Ishikawa (cell line): ENCODE measurements at regions not wholly inside any gene's neighbourhood (a gene's known extent, or its start where the extent isn't known, plus 50 kb on each side); places are given as distances from the start of the nearest gene placed in this dataset.

Source experiments
- CEBPB ChIP-seq: IDR thresholded peaks from 2 replicates; pipeline ENCODE4 v1.6.1; 2012
- CREB1 ChIP-seq: IDR thresholded peaks from 2 replicates; pipeline ENCODE4 v1.6.1; 2012; ENCODE audit warnings: low read depth
- EP300 ChIP-seq: IDR thresholded peaks from 2 replicates; pipeline ENCODE4 v1.6.1; 2012; ENCODE audit warnings: borderline replicate concordance
- FOXM1 ChIP-seq: IDR thresholded peaks from 2 replicates; pipeline ENCODE4 v1.6.1; 2012; ENCODE audit warnings: low read depth, borderline replicate concordance
- NFIC ChIP-seq: IDR thresholded peaks from 2 replicates; pipeline ENCODE4 v1.6.1; 2012
- RAD21 ChIP-seq: IDR thresholded peaks from 2 replicates; pipeline ENCODE4 v1.6.1; 2012; ENCODE audit warnings: low read depth
- TAF1 ChIP-seq: IDR thresholded peaks from 2 replicates; pipeline ENCODE4 v1.6.1; 2012; ENCODE audit warnings: low read depth, mild to moderate bottlenecking
- TCF12 ChIP-seq: IDR thresholded peaks from 2 replicates; pipeline ENCODE4 v1.6.1; 2012; ENCODE audit warnings: low read depth
- TEAD4 ChIP-seq: IDR thresholded peaks from 2 replicates; pipeline ENCODE4 v1.6.1; 2012
- YY1 ChIP-seq: IDR thresholded peaks from 2 replicates; pipeline ENCODE4 v1.6.1; 2012; ENCODE audit warnings: low read depth
- ZBTB7A ChIP-seq: IDR thresholded peaks from 2 replicates; pipeline ENCODE4 v1.6.1; 2012; ENCODE audit warnings: low read depth
- TF ChIP-seq, protein P1 (sequence below): IDR thresholded peaks from 2 replicates; pipeline ENCODE4 v1.6.1; 2012
- TF ChIP-seq, protein P2 (sequence below): IDR thresholded peaks from 2 replicates; pipeline ENCODE4 v1.6.1; 2012; ENCODE audit warnings: low read depth, mild to moderate bottlenecking
- TF ChIP-seq, protein P3 (sequence below): IDR thresholded peaks from 2 replicates; pipeline ENCODE4 v1.6.1; 2012

DNA sequence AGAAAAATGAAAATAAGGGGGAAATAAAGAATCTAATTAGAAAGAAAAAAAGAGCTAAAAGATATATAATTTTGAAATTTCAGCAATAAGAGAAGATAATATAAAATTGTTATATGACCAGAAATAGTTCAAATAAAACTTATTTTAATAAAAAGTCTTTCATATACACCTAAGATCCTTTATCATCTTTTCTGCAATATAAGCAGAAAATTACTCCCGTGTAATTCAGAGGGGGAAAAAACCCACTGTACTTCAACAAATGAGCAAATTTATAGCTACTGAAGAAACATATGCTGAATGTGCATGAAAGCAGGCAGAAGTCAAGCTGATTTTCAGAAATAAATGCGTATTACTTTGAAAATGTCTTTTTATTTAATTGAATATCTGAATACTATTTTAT lies 771.3 kb downstream of the FAT4 start:
- no peak for TF ChIP-seq EP300
- TF ChIP-seq, protein P1, sequence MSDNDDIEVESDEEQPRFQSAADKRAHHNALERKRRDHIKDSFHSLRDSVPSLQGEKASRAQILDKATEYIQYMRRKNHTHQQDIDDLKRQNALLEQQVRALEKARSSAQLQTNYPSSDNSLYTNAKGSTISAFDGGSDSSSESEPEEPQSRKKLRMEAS = no peak
- TF ChIP-seq YY1 = no peak
- TF ChIP-seq, protein P2, sequence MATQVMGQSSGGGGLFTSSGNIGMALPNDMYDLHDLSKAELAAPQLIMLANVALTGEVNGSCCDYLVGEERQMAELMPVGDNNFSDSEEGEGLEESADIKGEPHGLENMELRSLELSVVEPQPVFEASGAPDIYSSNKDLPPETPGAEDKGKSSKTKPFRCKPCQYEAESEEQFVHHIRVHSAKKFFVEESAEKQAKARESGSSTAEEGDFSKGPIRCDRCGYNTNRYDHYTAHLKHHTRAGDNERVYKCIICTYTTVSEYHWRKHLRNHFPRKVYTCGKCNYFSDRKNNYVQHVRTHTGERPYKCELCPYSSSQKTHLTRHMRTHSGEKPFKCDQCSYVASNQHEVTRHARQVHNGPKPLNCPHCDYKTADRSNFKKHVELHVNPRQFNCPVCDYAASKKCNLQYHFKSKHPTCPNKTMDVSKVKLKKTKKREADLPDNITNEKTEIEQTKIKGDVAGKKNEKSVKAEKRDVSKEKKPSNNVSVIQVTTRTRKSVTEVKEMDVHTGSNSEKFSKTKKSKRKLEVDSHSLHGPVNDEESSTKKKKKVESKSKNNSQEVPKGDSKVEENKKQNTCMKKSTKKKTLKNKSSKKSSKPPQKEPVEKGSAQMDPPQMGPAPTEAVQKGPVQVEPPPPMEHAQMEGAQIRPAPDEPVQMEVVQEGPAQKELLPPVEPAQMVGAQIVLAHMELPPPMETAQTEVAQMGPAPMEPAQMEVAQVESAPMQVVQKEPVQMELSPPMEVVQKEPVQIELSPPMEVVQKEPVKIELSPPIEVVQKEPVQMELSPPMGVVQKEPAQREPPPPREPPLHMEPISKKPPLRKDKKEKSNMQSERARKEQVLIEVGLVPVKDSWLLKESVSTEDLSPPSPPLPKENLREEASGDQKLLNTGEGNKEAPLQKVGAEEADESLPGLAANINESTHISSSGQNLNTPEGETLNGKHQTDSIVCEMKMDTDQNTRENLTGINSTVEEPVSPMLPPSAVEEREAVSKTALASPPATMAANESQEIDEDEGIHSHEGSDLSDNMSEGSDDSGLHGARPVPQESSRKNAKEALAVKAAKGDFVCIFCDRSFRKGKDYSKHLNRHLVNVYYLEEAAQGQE = no peak
- TF ChIP-seq TAF1 = no peak
- no peak for TF ChIP-seq CEBPB
- TF ChIP-seq ZBTB7A = no peak
- no peak for TF ChIP-seq NFIC

DNA sequence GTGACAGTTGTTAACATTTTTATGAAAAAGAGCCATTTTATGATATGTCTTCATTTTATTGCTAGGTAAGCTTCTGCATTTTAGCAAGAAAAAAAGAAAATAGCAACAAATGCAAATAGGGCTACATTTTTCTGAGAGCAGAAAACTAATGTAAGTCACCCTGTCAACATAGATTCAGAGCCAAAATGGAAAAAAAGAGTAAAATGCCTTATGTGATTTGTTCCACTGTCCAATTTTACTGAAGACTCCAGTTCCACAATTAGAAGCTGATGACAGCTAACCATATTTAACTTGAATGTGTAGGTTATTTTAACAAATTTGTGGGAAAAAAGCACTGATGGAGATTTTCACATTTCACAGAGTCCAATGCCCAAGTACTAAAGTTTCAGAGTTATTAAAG lies 772.3 kb downstream of the FAT4 start:
- TF ChIP-seq TAF1 (no peak), CREB1 (no peak), EP300 (no peak), RAD21 (no peak), ZBTB7A (no peak), CEBPB (no peak), YY1 (no peak), TCF12 (no peak), NFIC (no peak)
- TF ChIP-seq, protein P1 = no peak
- TF ChIP-seq, protein P2 = no peak

- TF ChIP-seq TEAD4 (no peak), TAF1 (no peak)
These were observed 782.5 kb downstream of the FAT4 start for GRCh38 chr4:126097155-126097799.

GRCh38 chr4:126106658-126107057 lies 791.9 kb downstream of the FAT4 start:
- TF ChIP-seq RAD21 (peak; percentile 32; the same call in 1 of the 2 replicates), FOXM1 (no peak)

DNA sequence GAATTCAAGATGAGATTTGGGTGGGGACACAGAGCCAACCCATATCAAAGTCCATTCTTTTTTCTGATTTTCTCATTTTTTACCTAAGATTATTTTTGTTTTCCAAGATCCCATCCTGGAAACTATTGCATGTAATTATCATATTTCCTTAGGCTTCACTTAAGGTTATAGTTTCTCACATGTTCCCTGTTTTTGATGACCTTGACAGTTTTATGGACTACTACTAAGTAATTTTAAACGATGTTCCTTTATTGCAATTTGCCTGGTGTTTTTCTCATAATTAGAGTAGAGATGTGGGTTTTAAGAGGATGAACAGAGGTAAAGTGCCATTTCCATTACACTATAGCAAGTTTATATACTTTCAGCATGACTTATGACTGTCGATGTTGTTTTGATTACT lies 795.1 kb downstream of the FAT4 start:
- no peak for TF ChIP-seq TEAD4
- TF ChIP-seq, protein P3, sequence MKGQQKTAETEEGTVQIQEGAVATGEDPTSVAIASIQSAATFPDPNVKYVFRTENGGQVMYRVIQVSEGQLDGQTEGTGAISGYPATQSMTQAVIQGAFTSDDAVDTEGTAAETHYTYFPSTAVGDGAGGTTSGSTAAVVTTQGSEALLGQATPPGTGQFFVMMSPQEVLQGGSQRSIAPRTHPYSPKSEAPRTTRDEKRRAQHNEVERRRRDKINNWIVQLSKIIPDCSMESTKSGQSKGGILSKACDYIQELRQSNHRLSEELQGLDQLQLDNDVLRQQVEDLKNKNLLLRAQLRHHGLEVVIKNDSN = no peak
- TF ChIP-seq EP300 = no peak
- TF ChIP-seq, protein P1 = no peak
- TF ChIP-seq CEBPB = no peak
- no peak for TF ChIP-seq TAF1
- no peak for TF ChIP-seq FOXM1
- TF ChIP-seq RAD21 = no peak
- TF ChIP-seq YY1 = no peak
- TF ChIP-seq, protein P2 = no peak
- no peak for TF ChIP-seq CREB1
- no peak for TF ChIP-seq ZBTB7A
